Caco-2 (cell line): ENCODE measurements at regions not wholly inside any gene's neighbourhood (a gene's known extent, or its start where the extent isn't known, plus 50 kb on each side); places are given as distances from the start of the nearest gene placed in this dataset.

ENCODE experiments used
- BruUV-seq: library from RNA; stranded (reverse); fragments of 400-500 nt; replicated peaks from 2 replicates; lab custom pipeline; 2021; lab: Mats Ljungman, UMichigan
- CTCF ChIA-PET: fragments of 300-600 bp; sonication (Branson Sonifier 250); formaldehyde crosslinking; loops from one replicate; lab custom pipeline; 2022; ENCODE audit warnings: antibody characterized with exemption; lab: Charles Lee
- POLR2A ChIA-PET: fragments of 300-600 bp; sonication (Branson Sonifier 250); formaldehyde crosslinking; loops from one replicate; lab custom pipeline; 2022; ENCODE audit warnings: antibody characterized with exemption; lab: Charles Lee
- DNase-seq, 2 experiments: peaks; one replicate each; pipeline versions ENCODE4 v3.0.0 to v3.0.0-alpha.2; 2020 to 2022
- H3K27me3 ChIP-seq: replicated peaks from 2 replicates; pipeline ENCODE4 v1.6.0; 2011; ENCODE audit warnings: low read length; ENCODE audit not compliant: control insufficient read depth, insufficient read depth
- H3K36me3 ChIP-seq: 2 replicates; pipeline ENCODE4 v1.5.1; 2011; ENCODE audit warnings: low read length; ENCODE audit not compliant: control insufficient read depth, insufficient read depth
- H3K4me1 ChIP-seq: fragments of 250-450 bp; sonication (Bioruptor Pico); 2 replicates; pipeline ENCODE4 v1.5.1; 2020; ENCODE audit warnings: mild to moderate bottlenecking
- H3K4me3 ChIP-seq: 2 replicates; pipeline ENCODE4 v1.5.1; 2011; ENCODE audit warnings: low read depth, mild to moderate bottlenecking, control low read depth, low read length
- H3K9me3 ChIP-seq: fragments of 250-450 bp; sonication (Bioruptor Pico); 2 replicates; pipeline ENCODE4 v1.5.1; 2020; ENCODE audit warnings: mild to moderate bottlenecking, moderate library complexity
- H3K27ac Mint-ChIP-seq: one replicate; pipeline ENCODE4 v1.8.0; 2022; ENCODE audit warnings: mixed read lengths; ENCODE audit not compliant: unreplicated experiment
- H3K27me3 Mint-ChIP-seq: one replicate; pipeline ENCODE4 v1.8.0; 2022; ENCODE audit warnings: mixed read lengths; ENCODE audit not compliant: insufficient read depth, unreplicated experiment
- H3K36me3 Mint-ChIP-seq: one replicate; pipeline ENCODE4 v1.8.0; 2022; ENCODE audit warnings: mild to moderate bottlenecking, mixed read lengths; ENCODE audit not compliant: insufficient read depth, unreplicated experiment
- H3K4me1 Mint-ChIP-seq: one replicate; pipeline ENCODE4 v1.8.0; 2022; ENCODE audit warnings: low read depth, mixed read lengths; ENCODE audit not compliant: unreplicated experiment
- H3K4me3 Mint-ChIP-seq: one replicate; pipeline ENCODE4 v1.8.0; 2022; ENCODE audit warnings: mild to moderate bottlenecking, moderate library complexity, mixed read lengths; ENCODE audit not compliant: unreplicated experiment
- H3K9me3 Mint-ChIP-seq: one replicate; pipeline ENCODE4 v1.8.0; 2022; ENCODE audit warnings: mixed read lengths; ENCODE audit not compliant: unreplicated experiment
- CTCF ChIP-seq, 2 experiments: fragments of 200-600 bp in 1 of 2; IDR thresholded peaks; 1 replicate in 1 of 2; 2 replicates in 1 of 2; pipeline versions ENCODE4 v1.5.1 to v1.8.0; 2011 to 2022; ENCODE audit warnings: antibody characterized with exemption in 1 of 2, control low read depth in 1 of 2, inconsistent platforms in 1 of 2, low read depth in 1 of 2, low read length in 1 of 2, mild to moderate bottlenecking in 1 of 2, moderate library complexity in 1 of 2; ENCODE audit not compliant: insufficient read depth in 1 of 2, severe bottlenecking in 1 of 2, unreplicated experiment in 1 of 2
- intact Hi-C: fragments of 100-400 bp; cut with micrococcal nuclease; formaldehyde crosslinking; loops from one replicate; pipeline ENCODE4 v1.10.0; 2022; ENCODE audit not compliant: unreplicated experiment

DNA sequence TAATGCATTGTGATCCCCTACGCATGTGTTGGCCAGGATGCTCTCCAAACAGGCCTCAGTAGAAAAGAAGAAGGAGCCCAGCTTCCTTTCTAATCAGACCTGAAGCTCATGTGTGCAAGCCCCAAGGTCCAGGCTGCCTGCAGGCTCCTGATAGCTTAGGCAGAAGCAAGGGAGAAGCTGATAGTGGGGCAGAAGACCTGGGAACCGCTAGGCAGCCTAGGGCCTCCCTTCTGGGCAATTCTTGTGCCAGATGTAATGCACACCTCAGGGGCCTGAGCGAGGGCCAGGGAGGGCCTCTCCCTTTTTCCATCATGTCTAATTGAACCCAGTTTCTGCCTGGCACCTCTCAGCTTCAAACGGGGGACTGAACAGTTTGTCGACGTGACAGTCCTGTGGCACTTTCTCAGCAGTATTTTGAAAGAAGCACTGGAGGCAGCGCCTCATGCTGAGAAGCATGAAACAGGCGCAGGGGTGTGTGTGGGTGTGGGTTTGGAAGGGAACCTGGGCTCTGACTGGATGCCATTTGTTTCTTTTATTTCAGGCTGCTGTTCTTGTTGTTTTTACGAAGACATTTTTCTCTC, 212.8 kb downstream of the PIK3R1 start:
- H3K9me3 Mint-ChIP-seq = no peaks in the 10 kb centered on the region
- intact Hi-C loops = no loop called here
- ChIA-PET CTCF (interaction anchor here (0.6 kb wide), 1 partner anchor 48 kb away, joined by 6 read pairs; no protein-coding TSS in a partner anchor), POLR2A (no interaction called here)
- no peak overlapping the region for H3K27ac Mint-ChIP-seq
- no peaks in the 10 kb centered on the region for H3K27me3 Mint-ChIP-seq
- no peak for DNase-seq
- no peaks in the 10 kb centered on the region for H3K36me3 Mint-ChIP-seq
- H3K9me3 ChIP-seq = no peaks in the 10 kb centered on the region
- peaks cover 15% of the 10 kb centered on the region for H3K4me1 Mint-ChIP-seq
- no peaks in the 10 kb centered on the region for H3K27me3 ChIP-seq
- no peak overlapping the region for H3K4me3 ChIP-seq
- no peak overlapping the region for H3K4me3 Mint-ChIP-seq
- TF ChIP-seq CTCF (IDR thresholded peaks at IDR 0.05; ENCODE audit: insufficient read depth in 1 of 2, low read depth in 1 of 2, low read length in 1 of 2, severe bottlenecking in 1 of 2, unreplicated experiment in 1 of 2) = no peak
- BruUV-seq = no TSS peak
- no peaks in the 10 kb centered on the region for H3K36me3 ChIP-seq
- peaks cover 9% of the 10 kb centered on the region for H3K4me1 ChIP-seq

- H3K27me3 ChIP-seq = no peaks in the 10 kb centered on the region
- POLR2A ChIA-PET = no interaction called here
- CTCF ChIA-PET = no interaction called here
Measured at GRCh38 chr5:68429510-68429909, 214.0 kb downstream of the PIK3R1 start.

GRCh38 chr5:68430279-68430678, 214.7 kb downstream of the PIK3R1 start:
- ChIA-PET CTCF (no interaction called here), POLR2A (no interaction called here)
- Mint-ChIP-seq H3K9me3 (no peaks in the 10 kb centered on the region), H3K4me3 (no peak overlapping the region), H3K27me3 (no peaks in the 10 kb centered on the region), H3K36me3 (no peaks in the 10 kb centered on the region), H3K27ac (no peak overlapping the region), H3K4me1 (peaks cover 13% of the 10 kb centered on the region)
- Histone ChIP-seq H3K27me3 (no peaks in the 10 kb centered on the region), H3K36me3 (no peaks in the 10 kb centered on the region), H3K9me3 (no peaks in the 10 kb centered on the region), H3K4me3 (no peak overlapping the region), H3K4me1 (peaks cover 14% of the 10 kb centered on the region)
- no TSS peak for BruUV-seq
- TF ChIP-seq CTCF (IDR thresholded peaks at IDR 0.05; ENCODE audit: insufficient read depth in 1 of 2, low read depth in 1 of 2, low read length in 1 of 2, severe bottlenecking in 1 of 2, unreplicated experiment in 1 of 2) = no peak
- intact Hi-C loops = loop anchor here (10.0 kb wide), 1 partner anchor 145 kb away; no protein-coding TSS in a partner anchor
- no peak for DNase-seq

More at GRCh38 chr5:68429510-68429909, 214.0 kb downstream of the PIK3R1 start:
- Histone ChIP-seq H3K4me1 (peaks cover 19% of the 10 kb centered on the region), H3K4me3 (no peak overlapping the region), H3K36me3 (no peaks in the 10 kb centered on the region), H3K9me3 (no peaks in the 10 kb centered on the region)
- no peak for DNase-seq
- H3K4me1 Mint-ChIP-seq = peaks cover 20% of the 10 kb centered on the region
- no peaks in the 10 kb centered on the region for H3K9me3 Mint-ChIP-seq
- no peak overlapping the region for H3K4me3 Mint-ChIP-seq
- no peaks in the 10 kb centered on the region for H3K27me3 Mint-ChIP-seq
- H3K36me3 Mint-ChIP-seq = no peaks in the 10 kb centered on the region
- intact Hi-C loops = no loop called here
- no TSS peak for BruUV-seq
- no peak for TF ChIP-seq CTCF (IDR thresholded peaks at IDR 0.05; ENCODE audit: insufficient read depth in 1 of 2, low read depth in 1 of 2, low read length in 1 of 2, severe bottlenecking in 1 of 2, unreplicated experiment in 1 of 2)
- no peak overlapping the region for H3K27ac Mint-ChIP-seq
